HG03565 (cell line): ENCODE measurements at regions not wholly inside any gene's neighbourhood (a gene's known extent, or its start where the extent isn't known, plus 50 kb on each side); places are given as distances from the start of the nearest gene placed in this dataset.
A peak's percentile ranks its signal among the peaks of the same experiment; 100 is the strongest.
"Not testable (repeated sequence)": the region's sequence is repeated elsewhere in the genome, so short reads cannot be mapped to it uniquely, and the experiment has no call there.

Experiments used
- ATAC-seq: cut with Tn5 transposase; IDR thresholded peaks from one replicate; pipeline ENCODE4 v1.9.1; 2021; ENCODE audit warnings: mild to moderate bottlenecking, moderate library complexity; ENCODE audit not compliant: unreplicated experiment

DNA sequence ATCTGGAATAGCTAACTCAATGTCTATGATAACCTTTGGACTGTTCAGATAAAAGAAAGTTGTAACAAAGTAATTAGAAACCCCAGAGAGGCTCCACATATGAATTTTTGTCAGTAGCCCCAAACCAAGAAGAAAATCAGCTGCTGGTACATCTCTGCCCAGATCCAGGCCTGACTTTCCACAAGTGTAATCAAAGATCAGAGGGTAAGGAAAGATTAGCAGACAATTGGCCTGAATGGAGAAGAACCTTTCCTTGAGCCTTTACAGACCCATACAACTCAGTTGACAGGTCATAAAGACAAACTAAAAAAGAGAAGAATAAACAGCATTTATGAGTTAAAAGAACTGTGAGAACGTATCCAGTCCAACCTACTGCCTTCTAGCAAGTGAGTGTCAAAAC lies 366.7 kb upstream of the PKN2 start:
- no peak for ATAC-seq

DNA sequence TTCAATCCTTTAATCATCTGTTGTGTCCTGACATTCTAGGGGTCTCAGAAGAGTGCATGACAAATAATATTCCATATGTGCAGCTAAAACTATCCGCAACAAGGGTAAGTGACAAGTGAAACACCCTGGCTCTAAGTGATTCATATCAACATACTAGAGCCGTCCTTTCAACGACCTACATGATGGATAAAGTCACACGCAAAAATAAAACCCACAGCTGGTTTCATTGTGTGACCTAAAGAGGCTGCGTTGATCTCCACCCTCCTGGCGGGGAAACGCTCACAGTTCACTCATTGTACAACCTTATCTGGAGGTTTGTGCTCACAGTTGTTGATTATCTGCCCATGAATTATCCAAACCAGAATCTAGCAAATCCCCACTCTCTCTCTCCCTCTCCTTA lies 365.3 kb upstream of the PKN2 start:
- no peak for ATAC-seq

DNA sequence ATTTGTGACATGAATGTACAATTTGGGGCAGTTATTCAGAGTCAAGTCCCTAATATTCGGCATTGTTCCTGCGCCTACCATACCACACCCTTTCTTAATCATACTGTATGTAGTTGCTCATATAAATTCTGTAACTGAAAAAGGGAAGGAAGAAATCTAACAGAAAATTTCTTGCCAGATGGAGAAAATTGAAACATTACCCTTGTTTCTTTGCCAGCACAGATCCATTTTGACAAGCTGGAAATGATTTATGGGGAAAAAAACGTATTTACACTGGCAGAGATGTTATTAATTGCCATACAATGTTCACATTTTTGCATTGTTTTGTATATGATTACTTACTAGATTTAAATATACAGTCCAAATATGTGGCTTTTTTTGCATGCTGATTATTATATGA lies 363.8 kb upstream of the PKN2 start:
- ATAC-seq: no peak

- no peak for ATAC-seq
Measured at GRCh38 chr1:88321706-88322105, 362.4 kb upstream of the PKN2 start.

DNA sequence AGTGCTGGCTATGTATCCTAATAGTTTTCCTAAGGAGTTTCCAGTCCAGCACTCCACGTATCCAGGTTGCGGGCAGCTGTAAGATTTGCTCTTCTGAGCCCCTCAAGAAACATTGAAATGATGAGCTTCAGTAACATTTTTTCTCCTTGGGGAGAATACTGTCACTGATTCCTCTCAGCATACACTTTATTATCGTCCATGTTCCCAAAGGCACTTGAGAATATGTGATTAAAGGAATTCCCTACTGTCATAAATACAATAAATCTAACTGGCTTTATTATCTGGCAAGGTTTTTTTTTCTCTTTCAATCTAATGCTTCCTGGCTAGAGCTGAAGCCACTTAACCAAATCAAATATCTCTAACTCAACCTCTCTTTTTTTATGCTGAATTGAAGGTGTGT lies 359.2 kb upstream of the PKN2 start:
- ATAC-seq: no peak

DNA sequence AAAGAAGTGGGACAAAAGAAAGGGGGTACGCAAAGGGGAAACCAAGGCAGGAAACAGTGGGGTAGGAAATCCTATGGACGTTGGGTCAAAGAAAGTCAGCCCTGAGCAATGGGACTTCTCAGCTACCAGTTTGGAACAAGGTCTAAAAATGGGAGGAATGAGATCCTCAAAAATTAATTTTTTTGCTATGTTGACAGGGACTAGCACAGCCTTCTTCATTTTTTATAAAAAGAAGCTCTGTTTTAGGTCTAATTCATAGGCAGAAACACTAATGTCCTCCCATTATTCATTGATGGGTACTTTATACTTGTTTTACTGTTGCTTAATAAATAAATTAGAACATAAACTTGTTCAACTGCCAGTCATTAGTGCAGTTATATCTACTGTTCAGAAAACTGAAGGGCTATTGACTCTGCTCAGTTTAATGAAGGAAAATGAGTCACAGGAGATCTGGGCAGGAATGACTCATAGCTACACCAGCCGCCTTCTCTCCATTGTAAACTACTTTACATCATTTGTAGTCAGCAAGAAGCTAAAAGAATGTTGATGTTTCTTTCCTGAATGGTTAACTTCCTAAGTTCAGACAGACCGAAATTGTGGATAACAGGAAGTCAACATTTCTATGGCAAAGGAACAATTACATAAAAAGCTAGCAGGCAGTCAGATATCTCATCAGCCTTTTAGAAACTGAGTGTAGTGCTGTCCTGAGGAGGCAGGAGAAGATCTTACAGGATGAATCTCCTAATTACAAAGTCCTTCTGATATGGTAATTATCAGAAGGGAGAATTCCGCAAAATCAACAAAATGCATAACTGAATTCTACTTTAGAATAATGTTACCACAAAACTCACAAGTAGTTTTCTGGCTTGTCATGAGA lies 356.4 kb upstream of the PKN2 start:
- no peak for ATAC-seq

DNA sequence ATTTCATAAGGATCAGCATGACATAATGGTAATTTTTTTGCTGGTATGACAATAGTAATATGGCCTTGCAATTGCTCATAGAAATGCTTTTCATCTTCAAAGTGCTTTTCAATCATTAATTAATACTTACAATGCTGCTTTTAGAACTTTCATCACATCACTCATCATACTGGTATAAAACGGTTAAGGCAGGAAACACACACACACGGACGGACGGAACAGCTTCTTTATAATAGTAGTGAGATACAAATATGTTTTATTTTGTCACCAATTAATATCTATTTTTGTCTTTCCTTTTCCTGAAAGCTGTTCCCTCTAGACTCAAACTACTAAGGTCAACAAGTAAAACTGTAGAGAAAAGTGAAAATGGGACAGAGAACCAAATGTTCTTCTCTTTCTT lies 353.9 kb upstream of the PKN2 start:
- no peak for ATAC-seq

DNA sequence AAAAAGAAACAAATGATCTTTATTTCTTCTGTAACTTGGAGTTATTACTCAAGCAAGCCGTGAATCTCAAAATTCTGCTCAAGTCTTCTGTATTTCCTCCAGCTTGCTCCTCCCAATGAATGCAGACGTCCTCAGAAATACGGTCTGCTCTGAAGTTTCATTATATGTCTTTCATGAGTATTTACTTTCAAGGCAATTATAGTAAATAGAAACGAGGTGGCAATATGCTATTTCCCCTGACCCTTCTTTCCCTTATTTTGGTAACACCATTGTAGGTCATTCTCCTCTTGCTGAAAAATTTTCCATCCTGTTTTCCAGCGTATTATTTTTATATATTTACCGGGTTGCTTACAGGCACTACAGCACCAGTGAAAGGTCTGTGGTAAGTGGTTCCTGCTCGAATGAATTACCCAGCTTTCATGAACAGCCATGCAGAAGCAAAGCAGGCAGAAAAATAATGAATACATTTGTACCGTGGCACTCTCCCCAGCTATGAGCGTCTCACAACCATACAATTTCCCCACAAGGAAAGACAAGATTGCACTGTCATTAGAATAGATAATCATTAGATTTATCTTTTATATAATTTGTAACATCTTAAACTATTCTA lies 350.9 kb upstream of the PKN2 start:
- ATAC-seq: no peak

DNA sequence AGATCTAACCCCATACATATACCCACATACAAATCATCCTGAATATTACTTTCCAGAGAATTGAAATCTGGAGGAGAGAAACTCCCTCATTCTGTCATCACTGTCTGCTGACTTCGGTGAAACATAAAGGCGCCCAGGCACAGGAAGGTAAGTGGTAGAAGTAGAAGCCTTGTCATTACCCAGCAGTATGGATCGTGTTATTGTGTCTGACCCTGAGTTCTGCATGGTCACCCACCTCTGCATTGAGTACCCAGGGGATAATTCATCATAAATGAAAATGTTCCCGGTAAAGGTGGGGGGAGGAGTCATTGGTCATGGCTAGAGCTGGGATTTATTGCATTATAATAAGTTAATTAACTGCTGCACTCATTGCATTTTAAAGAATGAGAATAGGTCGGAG lies 342.6 kb upstream of the PKN2 start:
- no peak for ATAC-seq

DNA sequence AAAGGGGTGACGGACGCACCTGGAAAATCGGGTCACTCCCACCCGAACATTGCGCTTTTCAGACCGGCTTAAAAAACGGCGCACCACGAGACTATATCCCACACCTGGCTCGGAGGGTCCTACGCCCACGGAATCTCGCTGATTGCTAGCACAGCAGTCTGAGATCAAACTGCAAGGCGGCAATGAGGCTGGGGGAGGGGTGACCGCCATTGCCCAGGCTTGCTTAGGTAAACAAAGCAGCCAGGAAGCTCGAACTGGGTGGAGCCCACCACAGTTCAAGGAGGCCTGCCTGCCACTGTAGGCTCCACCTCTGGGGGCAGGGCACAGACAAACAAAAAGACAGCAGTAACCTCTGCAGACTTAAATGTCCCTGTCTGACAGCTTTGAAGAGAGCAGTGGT lies 342.0 kb upstream of the PKN2 start:
- not testable (repeated sequence) for ATAC-seq

- ATAC-seq: no peak
Measured at GRCh38 chr1:88350648-88351047, 333.4 kb upstream of the PKN2 start.

- no peak for ATAC-seq
Measured at GRCh38 chr1:88351960-88352359, 332.1 kb upstream of the PKN2 start.

GRCh38 chr1:88354256-88354655 lies 329.8 kb upstream of the PKN2 start:
- ATAC-seq: no peak

GRCh38 chr1:88357729-88358128 lies 326.3 kb upstream of the PKN2 start:
- ATAC-seq: no peak

DNA sequence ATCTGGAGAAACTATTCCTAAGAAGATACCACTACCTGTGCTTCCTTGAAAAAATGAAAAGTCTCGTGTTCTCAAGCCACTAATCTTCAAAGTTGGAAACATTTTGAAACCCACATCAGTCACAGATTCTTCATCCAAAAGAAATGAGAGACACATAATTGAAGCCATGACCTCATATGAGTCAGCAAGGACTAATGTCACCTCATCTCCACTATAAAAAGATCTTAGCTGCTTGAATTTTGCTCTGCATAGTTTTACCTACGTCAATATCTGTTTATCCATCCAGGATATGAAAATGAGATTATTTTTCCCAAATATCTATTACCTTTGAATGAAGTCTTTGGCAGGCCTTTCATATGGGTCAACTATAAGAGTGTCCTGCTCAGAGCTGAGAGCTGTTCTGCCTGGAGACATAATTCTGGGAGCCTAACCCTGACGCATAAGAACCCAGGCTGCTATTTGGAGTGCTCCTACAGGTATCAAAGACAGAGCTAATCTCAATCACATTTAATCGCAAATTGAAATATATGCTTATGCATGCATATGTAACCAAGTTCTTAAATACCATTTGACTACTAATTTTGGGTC lies 312.5 kb upstream of the PKN2 start:
- ATAC-seq: no peak

- no peak for ATAC-seq
Measured at GRCh38 chr1:88375977-88376376, 308.1 kb upstream of the PKN2 start.

DNA sequence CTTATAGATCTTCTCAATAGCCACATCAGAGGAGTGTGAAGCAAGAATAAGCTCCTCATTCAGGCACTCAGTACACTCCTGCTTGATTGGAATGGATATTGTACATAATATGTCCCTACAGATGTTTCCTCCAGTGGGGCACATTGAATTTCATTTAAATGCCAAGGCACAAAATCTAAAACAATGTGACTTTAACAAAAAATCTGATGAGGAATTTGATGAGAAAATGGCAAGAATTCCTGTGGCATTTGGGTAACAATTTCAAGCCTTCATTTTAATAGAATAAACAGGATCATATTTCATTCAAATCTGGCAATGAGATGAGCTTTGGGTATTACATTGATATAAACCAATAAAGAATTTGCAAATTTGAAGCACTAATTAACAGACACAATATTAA lies 307.7 kb upstream of the PKN2 start:
- ATAC-seq: no peak

GRCh38 chr1:88378560-88378959 lies 305.5 kb upstream of the PKN2 start:
- no peak for ATAC-seq

- ATAC-seq: no peak
Measured at GRCh38 chr1:88394958-88395357, 289.1 kb upstream of the PKN2 start.

DNA sequence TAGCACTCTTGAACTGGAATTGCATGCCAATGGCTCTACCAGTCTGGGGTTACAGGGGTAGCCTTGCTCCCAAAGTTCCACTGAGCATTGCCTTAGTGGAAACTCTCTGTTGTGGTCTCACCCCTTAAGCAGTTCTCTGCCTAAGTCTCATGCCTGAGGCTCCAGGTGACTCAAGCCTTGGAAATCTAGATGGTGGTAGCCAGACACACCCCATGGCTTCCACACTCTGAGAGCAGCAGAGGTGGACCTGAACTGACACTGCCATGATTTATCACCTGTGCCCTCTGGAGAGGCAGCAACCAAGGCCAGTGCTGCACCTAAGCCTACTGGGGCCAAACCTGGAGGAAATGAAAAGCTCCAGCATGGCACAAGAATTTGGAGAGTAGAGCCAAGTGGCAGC lies 285.7 kb upstream of the PKN2 start:
- ATAC-seq: no peak

DNA sequence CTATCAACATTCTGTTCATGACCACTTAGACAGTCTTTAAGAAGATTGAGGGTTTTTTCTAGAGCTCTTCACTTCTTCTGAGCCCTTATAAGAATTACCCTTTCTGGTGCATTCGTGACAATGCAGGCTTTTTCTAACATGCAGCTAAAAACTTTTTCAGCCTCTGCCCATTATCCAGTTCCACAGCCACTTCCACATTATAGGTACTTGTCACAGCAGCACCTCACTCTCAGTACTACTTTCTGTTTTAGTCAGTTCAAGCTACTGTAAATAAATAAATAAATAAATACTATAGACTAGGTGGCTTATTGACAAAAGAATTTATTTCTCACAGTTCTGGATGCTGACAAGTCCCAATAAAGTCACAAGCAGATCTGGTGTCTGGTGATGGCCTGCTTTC lies 284.4 kb upstream of the PKN2 start:
- ATAC-seq: peak; percentile 61

- peak; percentile 93 for ATAC-seq
Measured at GRCh38 chr1:88401313-88401712, 282.8 kb upstream of the PKN2 start.
